WERI-Rb-1 (cell line): ENCODE measurements at regions not wholly inside any gene's neighbourhood (a gene's known extent, or its start where the extent isn't known, plus 50 kb on each side); places are given as distances from the start of the nearest gene placed in this dataset.

Experiments
- DNase-seq: peaks from one replicate; pipeline ENCODE4 v3.0.0-alpha.2; 2020
- H3K27ac ChIP-seq: fragments of 250-450 bp; sonication (Bioruptor Pico); 2 replicates; pipeline ENCODE4 v1.5.1; 2020; ENCODE audit warnings: mild to moderate bottlenecking, moderate library complexity
- H3K27me3 ChIP-seq: fragments of 250-450 bp; sonication (Bioruptor Pico); 2 replicates; pipeline ENCODE4 v1.5.1; 2021; ENCODE audit warnings: mild to moderate bottlenecking, low read depth, moderate library complexity; ENCODE audit not compliant: insufficient read depth, severe bottlenecking
- H3K36me3 ChIP-seq: fragments of 250-450 bp; sonication (Bioruptor Pico); 2 replicates; pipeline ENCODE4 v1.5.1; 2020; ENCODE audit warnings: mild to moderate bottlenecking, moderate library complexity
- H3K4me3 ChIP-seq: 2 replicates; pipeline ENCODE4 v1.5.1; 2011; ENCODE audit warnings: low read depth, mild to moderate bottlenecking, control low read depth, low read length
- H3K9me3 ChIP-seq: fragments of 250-450 bp; sonication (Bioruptor Pico); 2 replicates; pipeline ENCODE4 v1.5.1; 2021; ENCODE audit warnings: mild to moderate bottlenecking, moderate library complexity; ENCODE audit not compliant: severe bottlenecking
- CTCF ChIP-seq: IDR thresholded peaks from 2 replicates; pipeline ENCODE4 v1.5.1; 2011; ENCODE audit warnings: low read depth, mild to moderate bottlenecking, control low read depth, inconsistent platforms, low read length

- DNase-seq = no peak
These were observed 206.5 kb downstream of the ABCC12 start for GRCh38 chr16:47949276-47949675.

GRCh38 chr16:47947723-47948122 lies 208.1 kb downstream of the ABCC12 start:
- no peak for TF ChIP-seq CTCF
- H3K9me3 ChIP-seq = no peaks in the 10 kb centered on the region

More at GRCh38 chr16:47949276-47949675, 206.5 kb downstream of the ABCC12 start:
- no peaks in the 10 kb centered on the region for H3K9me3 ChIP-seq
- no peaks in the 10 kb centered on the region for H3K27me3 ChIP-seq
- no peak overlapping the region for H3K4me3 ChIP-seq
- no peak overlapping the region for H3K27ac ChIP-seq
- TF ChIP-seq CTCF = no peak
- H3K36me3 ChIP-seq = no peaks in the 10 kb centered on the region

GRCh38 chr16:47946092-47946491 lies 209.7 kb downstream of the ABCC12 start:
- Histone ChIP-seq H3K27me3 (no peaks in the 10 kb centered on the region), H3K9me3 (no peaks in the 10 kb centered on the region), H3K4me3 (no peak overlapping the region), H3K36me3 (no peaks in the 10 kb centered on the region), H3K27ac (no peak overlapping the region)
- no peak for DNase-seq
- no peak for TF ChIP-seq CTCF

More at GRCh38 chr16:47947723-47948122, 208.1 kb downstream of the ABCC12 start:
- no peak for DNase-seq
- no peak overlapping the region for H3K4me3 ChIP-seq
- H3K36me3 ChIP-seq = no peaks in the 10 kb centered on the region
- no peak overlapping the region for H3K27ac ChIP-seq
- no peaks in the 10 kb centered on the region for H3K27me3 ChIP-seq

- no peaks in the 10 kb centered on the region for H3K9me3 ChIP-seq
- no peak overlapping the region for H3K4me3 ChIP-seq
- no peak for DNase-seq
- no peaks in the 10 kb centered on the region for H3K27me3 ChIP-seq
- no peak for TF ChIP-seq CTCF
- H3K27ac ChIP-seq = no peak overlapping the region
- H3K36me3 ChIP-seq = no peaks in the 10 kb centered on the region
These were observed 211.2 kb downstream of the ABCC12 start for GRCh38 chr16:47944589-47944988.

- TF ChIP-seq CTCF = no peak
- Histone ChIP-seq H3K36me3 (no peaks in the 10 kb centered on the region), H3K27me3 (no peaks in the 10 kb centered on the region), H3K9me3 (no peaks in the 10 kb centered on the region), H3K27ac (no peak overlapping the region), H3K4me3 (no peak overlapping the region)
- no peak for DNase-seq
These were observed 212.6 kb downstream of the ABCC12 start for GRCh38 chr16:47943235-47943634.

GRCh38 chr16:47940466-47940865 lies 215.3 kb downstream of the ABCC12 start:
- Histone ChIP-seq H3K36me3 (no peaks in the 10 kb centered on the region), H3K27me3 (no peaks in the 10 kb centered on the region), H3K4me3 (no peak overlapping the region), H3K9me3 (no peaks in the 10 kb centered on the region), H3K27ac (no peak overlapping the region)
- no peak for TF ChIP-seq CTCF
- peak; percentile 11 for DNase-seq
